Osteoblast (primary cell): ENCODE measurements at regions not wholly inside any gene's neighbourhood (a gene's known extent, or its start where the extent isn't known, plus 50 kb on each side); places are given as distances from the start of the nearest gene placed in this dataset.

Experiments
- DNase-seq: peaks from one replicate; pipeline ENCODE4 v3.0.0; 2011; ENCODE audit warnings: low spot score, mixed read lengths; ENCODE audit not compliant: insufficient read length; ENCODE audit errors: missing footprints
- H2AFZ ChIP-seq: 2 replicates; pipeline ENCODE4 v1.6.0; 2011; ENCODE audit warnings: mild to moderate bottlenecking, low read length
- H3K27ac ChIP-seq: 2 replicates; pipeline ENCODE4 v1.5.1; 2011; ENCODE audit warnings: mild to moderate bottlenecking, low read depth, low read length, moderate library complexity
- H3K27me3 ChIP-seq: 2 replicates; pipeline ENCODE4 v1.6.0; 2012; ENCODE audit warnings: mild to moderate bottlenecking, control low read depth, inconsistent platforms, low read length, moderate library complexity; ENCODE audit not compliant: insufficient read depth
- H3K36me3 ChIP-seq: 2 replicates; pipeline ENCODE4 v1.5.1; 2011; ENCODE audit warnings: mild to moderate bottlenecking, low read length, control low read depth, moderate library complexity; ENCODE audit not compliant: insufficient read depth
- H3K4me1 ChIP-seq: 2 replicates; pipeline ENCODE4 v1.5.1; 2011; ENCODE audit warnings: mild to moderate bottlenecking, low read length, control low read depth, moderate library complexity; ENCODE audit not compliant: insufficient read depth
- H3K4me2 ChIP-seq: 2 replicates; pipeline ENCODE4 v1.6.0; 2011; ENCODE audit warnings: mild to moderate bottlenecking, low read length; ENCODE audit not compliant: insufficient read depth
- H3K4me3 ChIP-seq: fragments of 200-600 bp; sonication (generic); 3 replicates; pipeline ENCODE4 v1.5.1; 2012; ENCODE audit warnings: mild to moderate bottlenecking, low read length, inconsistent platforms; ENCODE audit not compliant: insufficient read depth
- H3K79me2 ChIP-seq: 2 replicates; pipeline ENCODE4 v1.6.0; 2012; ENCODE audit warnings: mild to moderate bottlenecking, low read length, control low read depth, inconsistent platforms; ENCODE audit not compliant: insufficient read depth
- H3K9me3 ChIP-seq: 2 replicates; pipeline ENCODE4 v1.5.1; 2011; ENCODE audit warnings: low read depth, low read length, control low read depth
- H4K20me1 ChIP-seq: 2 replicates; pipeline ENCODE4 v1.6.0; 2012; ENCODE audit warnings: mild to moderate bottlenecking, low read length, control low read depth; ENCODE audit not compliant: insufficient read depth
- CTCF ChIP-seq: IDR thresholded peaks from 2 replicates; pipeline ENCODE4 v1.5.1; 2011; ENCODE audit warnings: mild to moderate bottlenecking, low read depth, low read length, moderate library complexity; ENCODE audit errors: extremely low read depth

GRCh38 chr21:20642681-20643080 is 355.5 kb upstream of the NCAM2 start:
- DNase-seq: no peak
- H3K4me3 ChIP-seq: no peak overlapping the region

GRCh38 chr21:20644552-20644951 is 353.7 kb upstream of the NCAM2 start:
- no peak for TF ChIP-seq CTCF
- H4K20me1 ChIP-seq: no peaks in the 10 kb centered on the region
- H3K4me1 ChIP-seq: no peaks in the 10 kb centered on the region
- no peaks in the 10 kb centered on the region for H3K36me3 ChIP-seq
- DNase-seq: no peak
- no peak overlapping the region for H3K4me3 ChIP-seq
- no peaks in the 10 kb centered on the region for H3K9me3 ChIP-seq
- no peak overlapping the region for H2AFZ ChIP-seq
- H3K4me2 ChIP-seq: no peak overlapping the region
- H3K27ac ChIP-seq: no peak overlapping the region
- no peaks in the 10 kb centered on the region for H3K79me2 ChIP-seq
- H3K27me3 ChIP-seq: no peaks in the 10 kb centered on the region

More at GRCh38 chr21:20642681-20643080, 355.5 kb upstream of the NCAM2 start:
- Histone ChIP-seq H3K27ac (no peak overlapping the region), H3K79me2 (no peaks in the 10 kb centered on the region), H3K36me3 (no peaks in the 10 kb centered on the region), H3K4me1 (no peaks in the 10 kb centered on the region), H3K4me2 (no peak overlapping the region), H2AFZ (no peak overlapping the region), H4K20me1 (no peaks in the 10 kb centered on the region), H3K9me3 (peaks cover 2% of the 10 kb centered on the region), H3K27me3 (no peaks in the 10 kb centered on the region)
- no peak for TF ChIP-seq CTCF

GRCh38 chr21:20645344-20645743 is 352.9 kb upstream of the NCAM2 start:
- no peak for TF ChIP-seq CTCF
- Histone ChIP-seq H4K20me1 (no peaks in the 10 kb centered on the region), H3K27me3 (no peaks in the 10 kb centered on the region), H3K4me1 (no peaks in the 10 kb centered on the region), H3K27ac (no peak overlapping the region), H3K4me3 (no peak overlapping the region), H3K79me2 (no peaks in the 10 kb centered on the region), H3K9me3 (no peaks in the 10 kb centered on the region), H2AFZ (no peak overlapping the region), H3K36me3 (no peaks in the 10 kb centered on the region), H3K4me2 (no peak overlapping the region)
- peak; percentile 6 for DNase-seq

GRCh38 chr21:20646431-20647165 is 351.6 kb upstream of the NCAM2 start:
- Histone ChIP-seq H3K27me3 (no peaks in the 10 kb centered on the region), H4K20me1 (no peaks in the 10 kb centered on the region), H2AFZ (no peak overlapping the region), H3K4me2 (no peak overlapping the region), H3K27ac (no peak overlapping the region), H3K4me3 (no peak overlapping the region), H3K9me3 (no peaks in the 10 kb centered on the region), H3K4me1 (no peaks in the 10 kb centered on the region), H3K36me3 (no peaks in the 10 kb centered on the region), H3K79me2 (no peaks in the 10 kb centered on the region)
- DNase-seq: no peak
- no peak for TF ChIP-seq CTCF
